HG02970 (cell line): ENCODE measurements at regions not wholly inside any gene's neighbourhood (a gene's known extent, or its start where the extent isn't known, plus 50 kb on each side); places are given as distances from the start of the nearest gene placed in this dataset.
A peak's percentile ranks its signal among the peaks of the same experiment; 100 is the strongest.

Experiments
- ATAC-seq: cut with Tn5 transposase; IDR thresholded peaks from one replicate; pipeline ENCODE4 v1.9.1; 2021; ENCODE audit warnings: mild to moderate bottlenecking, moderate library complexity, moderate number of reproducible peaks; ENCODE audit not compliant: unreplicated experiment, low FRiP score

DNA sequence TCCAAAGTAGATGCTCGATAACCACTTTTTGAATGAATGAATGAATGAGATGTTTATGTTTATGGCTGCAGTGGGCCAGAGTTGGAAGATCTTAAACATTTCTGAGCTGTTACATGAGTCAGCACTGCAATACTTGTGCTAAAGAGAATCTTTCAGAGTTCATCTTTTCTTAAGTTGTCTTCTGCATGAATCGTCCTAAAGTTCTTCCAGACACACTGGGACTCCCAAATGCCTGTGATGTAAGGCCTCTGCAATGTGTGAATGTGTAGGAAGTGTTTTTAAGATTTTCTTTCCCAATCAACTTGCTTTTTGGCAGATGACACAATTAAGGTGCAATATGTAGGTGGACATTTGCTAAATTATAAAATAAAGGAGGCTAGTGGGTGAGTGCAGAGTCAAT is 50.3 kb upstream of the TRIM9 start:
- no peak for ATAC-seq

GRCh38 chr14:51147183-51147582 is 52.3 kb upstream of the TRIM9 start:
- no peak for ATAC-seq

GRCh38 chr14:51155326-51155725 is 60.4 kb upstream of the TRIM9 start:
- no peak for ATAC-seq

GRCh38 chr14:51157012-51157411 is 62.1 kb upstream of the TRIM9 start:
- no peak for ATAC-seq

DNA sequence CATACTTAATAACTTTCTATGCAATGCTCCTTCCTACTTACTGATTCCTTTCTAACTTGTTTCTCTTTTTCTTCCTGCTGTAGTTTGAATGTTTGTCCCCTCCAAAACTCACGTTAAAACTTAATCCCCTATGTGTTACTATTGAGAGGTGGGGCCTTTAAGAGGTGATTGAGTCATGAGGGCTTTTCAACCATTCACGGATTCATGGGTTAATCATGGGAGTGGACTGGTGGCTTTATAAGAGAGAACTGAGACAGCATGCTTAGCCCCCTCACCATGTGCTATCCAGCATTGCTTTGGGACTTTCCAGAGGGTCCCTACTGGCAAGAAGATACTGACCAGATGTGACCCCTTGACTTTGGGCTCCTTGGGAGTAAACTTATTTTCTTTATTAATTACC is 66.0 kb upstream of the TRIM9 start:
- no peak for ATAC-seq

GRCh38 chr14:51165415-51165814 is 70.5 kb upstream of the TRIM9 start:
- no peak for ATAC-seq

GRCh38 chr14:51167587-51168214 is 72.3 kb upstream of the TMX1 start:
- no peak for ATAC-seq

DNA sequence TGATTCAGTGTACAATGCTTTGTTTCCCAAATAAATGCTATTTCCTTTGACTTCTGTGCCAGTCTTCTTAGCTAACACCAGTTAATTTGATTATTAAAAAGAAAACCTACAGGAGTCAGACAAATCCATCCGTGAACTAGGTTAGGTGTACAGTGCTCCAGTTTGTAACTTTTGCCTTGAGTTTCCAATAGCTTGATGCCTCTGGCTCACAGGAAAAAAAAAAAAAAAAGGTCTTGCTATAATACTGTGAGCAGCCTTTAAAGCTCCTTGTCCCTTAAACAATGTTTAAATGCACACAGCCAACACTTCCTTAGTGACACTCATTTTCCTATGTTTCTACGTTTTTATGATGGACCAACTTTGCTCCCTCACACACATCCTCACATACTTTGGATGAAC is 71.8 kb upstream of the TMX1 start:
- no peak for ATAC-seq

DNA sequence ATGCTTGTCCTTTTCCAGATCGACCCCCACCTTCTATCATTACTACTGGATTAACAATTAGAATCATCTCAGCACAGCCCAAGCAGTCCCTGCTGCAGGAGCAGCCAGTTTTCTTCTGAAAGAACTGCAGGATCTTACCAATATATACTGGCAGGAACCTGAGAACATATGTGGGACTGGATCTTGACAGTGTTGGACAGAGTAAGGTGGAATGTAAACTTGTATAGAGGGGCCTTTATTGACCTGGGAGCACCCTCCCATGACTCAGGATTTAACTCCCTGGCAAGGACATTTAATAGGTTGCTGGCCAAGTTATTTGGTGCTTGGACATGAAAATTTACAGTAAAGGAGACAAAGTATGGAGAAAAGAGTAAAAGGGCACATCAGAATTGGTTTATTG is 66.2 kb upstream of the TMX1 start:
- no peak for ATAC-seq

GRCh38 chr14:51176839-51177238 is 63.2 kb upstream of the TMX1 start:
- no peak for ATAC-seq

- no peak for ATAC-seq
Observed at GRCh38 chr14:51180577-51180976, 59.5 kb upstream of the TMX1 start.

DNA sequence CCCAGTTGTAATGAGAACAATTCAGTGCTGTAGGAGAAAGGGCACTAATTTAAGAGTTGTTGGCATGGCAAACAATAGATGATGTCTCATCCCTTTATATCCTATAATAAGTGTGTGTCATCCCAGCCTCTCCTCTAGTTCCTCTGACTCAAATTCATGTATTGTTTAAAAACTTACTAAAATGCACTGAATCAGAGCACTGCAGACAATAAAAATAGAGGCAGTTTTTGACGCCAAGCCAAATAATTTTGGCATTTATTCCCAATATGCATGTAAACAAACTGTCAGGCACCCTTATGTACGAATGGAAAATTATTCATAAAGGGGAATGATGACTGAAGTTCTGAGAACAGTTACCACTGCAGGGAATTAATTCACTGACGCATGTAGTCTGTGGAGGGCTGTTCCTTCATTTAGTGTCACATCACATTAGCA is 57.9 kb upstream of the TMX1 start:
- ATAC-seq, result no peak

DNA sequence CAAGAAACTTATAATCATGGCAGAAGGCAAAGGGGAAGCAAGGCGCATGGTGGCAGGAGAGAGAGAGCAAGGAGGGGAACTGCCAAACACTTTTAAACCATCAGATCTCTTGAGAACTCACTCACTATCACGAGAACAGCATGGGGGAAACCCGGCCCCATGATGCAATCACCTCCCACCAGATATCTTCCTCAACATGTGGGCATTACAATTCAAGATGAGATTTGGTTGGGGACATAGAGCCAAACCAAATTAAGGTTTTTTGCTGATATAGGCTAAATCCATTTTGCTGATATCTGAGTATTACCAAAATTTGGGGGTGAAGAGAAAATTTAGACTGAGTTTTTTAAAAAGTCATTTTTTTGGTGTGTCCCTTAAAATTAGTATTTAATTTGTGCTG is 54.9 kb upstream of the TMX1 start:
- ATAC-seq, result no peak

DNA sequence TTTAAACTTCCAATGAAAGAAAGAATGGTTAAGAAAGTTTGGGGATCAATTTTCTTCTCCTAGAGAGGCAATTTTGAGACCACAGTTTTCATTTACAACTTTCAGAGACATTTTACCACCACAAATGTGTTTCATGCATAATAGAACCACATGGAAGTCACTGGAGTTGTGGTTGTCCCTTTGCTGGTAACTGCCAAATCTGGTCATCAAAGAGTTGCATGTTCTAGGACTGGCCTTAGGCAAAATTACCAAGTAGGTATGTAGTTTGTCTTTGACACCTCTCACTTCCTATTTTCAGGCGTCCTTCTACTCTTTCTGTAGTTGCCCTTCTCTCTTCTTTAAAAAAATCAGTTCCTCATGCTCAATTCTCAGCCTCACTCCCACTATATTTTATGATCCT is 54.3 kb upstream of the TMX1 start:
- peak; percentile 52 for ATAC-seq

- no peak for ATAC-seq
Observed at GRCh38 chr14:51188566-51189185, 51.4 kb upstream of the TMX1 start.

DNA sequence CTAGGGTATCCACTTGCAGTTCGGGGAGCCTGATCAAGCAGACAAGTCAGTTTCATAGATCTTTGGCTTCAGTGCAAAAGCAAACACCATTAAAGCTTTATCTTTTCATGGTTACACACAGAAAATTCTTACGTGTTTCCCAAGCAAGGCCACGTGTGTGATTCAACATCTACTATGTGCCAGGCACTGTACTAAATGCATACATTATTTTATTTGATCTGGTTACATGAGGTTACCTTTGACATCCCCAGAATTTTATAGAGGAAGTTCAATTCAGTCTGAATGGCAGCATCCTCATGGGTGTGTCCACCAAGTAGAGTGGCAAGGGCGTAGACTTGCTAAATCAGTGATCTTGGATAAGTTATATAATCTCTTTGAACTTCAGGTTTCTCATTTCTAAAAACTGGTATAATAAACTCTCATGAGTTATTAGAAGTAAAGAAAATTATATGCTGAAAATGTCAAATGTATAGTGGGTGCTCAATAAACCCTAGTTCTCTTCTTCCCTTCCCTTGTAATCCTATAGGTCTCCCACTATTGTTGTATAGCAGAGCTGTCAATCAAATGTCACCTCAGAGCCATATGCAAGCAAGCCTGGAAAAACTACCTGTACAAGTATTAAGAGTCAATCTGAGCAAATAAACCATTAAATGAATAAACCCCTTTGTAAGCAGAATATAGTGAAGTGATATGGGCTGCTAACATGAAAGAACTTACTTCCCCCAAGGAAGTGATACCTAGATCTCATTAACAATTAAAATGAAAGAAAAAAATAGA is 50.3 kb upstream of the TMX1 start:
- no peak for ATAC-seq
